ENCODE measurements at regions not wholly inside any gene's neighbourhood (a gene's known extent, or its start where the extent isn't known, plus 50 kb on each side); places are given as distances from the start of the nearest gene placed in this dataset.

DNA sequence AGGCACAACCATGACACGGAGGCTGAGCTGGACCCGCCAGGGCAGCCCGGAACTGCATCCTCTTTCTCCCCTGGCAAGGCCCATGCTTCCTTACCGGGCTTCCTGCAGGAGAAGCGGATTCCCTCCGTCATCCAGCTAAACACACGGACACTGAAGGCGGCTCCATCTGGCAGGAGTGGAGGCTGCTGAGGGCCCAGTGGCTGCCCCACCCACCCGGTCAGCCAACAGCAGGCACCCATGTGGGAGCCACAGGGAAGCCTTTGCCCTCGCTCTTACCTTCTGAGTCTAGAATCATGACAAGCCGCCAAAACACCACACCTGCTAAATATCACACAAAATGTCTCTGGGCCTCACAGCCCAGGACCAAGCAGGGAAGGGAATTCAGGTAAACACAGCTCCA, 321.6 kb upstream of the RNF32 start:
- TF ChIP-seq POLR2A (IDR thresholded peaks at IDR 0.05; ENCODE audit: low read depth, low read length) (no peak), POLR2AphosphoS5 (IDR thresholded peaks at IDR 0.05; ENCODE audit: low read depth, low read length) (no peak)

Measured in GM12892 (cell line).